HG03469 (cell line): ENCODE measurements at regions not wholly inside any gene's neighbourhood (a gene's known extent, or its start where the extent isn't known, plus 50 kb on each side); places are given as distances from the start of the nearest gene placed in this dataset.
"Not testable (repeated sequence)": the region's sequence is repeated elsewhere in the genome, so short reads cannot be mapped to it uniquely, and the experiment has no call there.

ENCODE experiments used
- ATAC-seq: cut with Tn5 transposase; IDR thresholded peaks from one replicate; pipeline ENCODE4 v1.9.1; 2021; ENCODE audit warnings: mild to moderate bottlenecking, moderate library complexity, moderate number of reproducible peaks; ENCODE audit not compliant: unreplicated experiment

DNA sequence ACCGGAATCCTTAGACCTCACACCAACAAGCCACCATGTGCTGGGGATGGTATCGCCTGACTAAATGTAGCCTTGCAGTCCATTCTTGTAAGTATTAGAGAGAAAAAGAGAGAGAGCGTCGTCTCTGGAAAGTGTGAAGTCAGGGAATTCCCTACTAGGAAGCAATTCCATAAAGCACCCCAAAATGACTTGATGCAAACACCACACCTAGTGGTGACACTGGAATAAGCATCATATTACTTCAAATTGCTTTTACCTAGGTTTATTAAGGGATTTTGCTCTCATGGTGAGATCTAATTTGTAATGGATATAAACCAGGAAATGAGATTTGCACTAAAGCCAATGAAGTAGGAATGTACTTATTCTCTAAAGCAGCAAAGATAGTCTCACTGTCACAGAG, 111.4 kb upstream of the METTL9 start:
- ATAC-seq = not testable (repeated sequence)

DNA sequence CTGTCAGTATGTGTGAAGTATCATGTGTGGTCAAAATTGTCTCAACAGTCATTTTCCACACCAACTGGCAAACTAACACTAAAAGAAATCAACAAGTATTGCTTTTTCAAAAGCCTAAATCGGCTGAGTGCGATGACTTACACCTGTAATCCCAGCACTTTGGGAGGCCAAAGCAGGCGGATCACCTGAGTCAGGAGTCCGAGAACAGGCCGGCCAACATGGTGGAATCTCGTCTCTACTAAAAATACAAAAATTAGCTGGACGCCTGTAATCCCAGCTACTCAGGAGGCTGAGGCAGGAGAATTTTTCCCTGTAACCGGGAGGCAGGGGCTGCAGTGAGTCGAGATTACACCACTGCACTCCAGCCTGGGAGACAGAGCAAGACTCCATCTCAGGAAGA, 100.3 kb upstream of the METTL9 start:
- ATAC-seq = not testable (repeated sequence)

DNA sequence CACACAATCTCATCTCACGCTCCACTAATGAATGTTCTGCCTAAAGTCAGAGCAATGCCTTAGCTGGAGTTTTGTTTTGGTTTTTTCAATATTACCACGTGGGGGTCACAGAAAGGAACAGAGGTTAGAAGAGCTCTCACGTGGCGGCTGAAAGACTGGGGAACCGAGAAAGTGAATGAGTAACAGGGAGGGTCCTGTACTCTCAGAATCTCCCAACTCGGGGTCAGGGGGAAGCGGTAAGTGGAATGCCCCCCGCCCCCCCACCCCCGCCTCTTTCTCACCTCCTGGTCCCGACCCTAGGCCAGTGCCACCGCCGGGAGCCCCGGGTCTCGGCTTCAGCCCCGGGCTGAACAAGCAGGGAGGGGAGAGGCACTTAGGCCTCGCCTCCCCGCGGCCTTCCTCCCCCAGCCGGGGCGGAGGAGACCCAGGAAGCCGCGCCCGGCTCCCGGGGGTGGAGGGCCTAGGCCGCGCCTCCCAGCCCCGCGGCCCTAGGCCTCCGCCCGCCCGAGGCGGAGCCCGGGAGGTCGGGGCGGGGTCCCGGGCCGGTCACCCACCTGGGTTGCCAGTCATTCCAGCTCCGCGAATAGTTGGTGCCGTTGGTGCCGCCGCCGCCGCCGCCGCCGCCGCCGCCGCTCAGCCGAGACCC, 98.0 kb upstream of the METTL9 start:
- peak; percentile 24 for ATAC-seq

DNA sequence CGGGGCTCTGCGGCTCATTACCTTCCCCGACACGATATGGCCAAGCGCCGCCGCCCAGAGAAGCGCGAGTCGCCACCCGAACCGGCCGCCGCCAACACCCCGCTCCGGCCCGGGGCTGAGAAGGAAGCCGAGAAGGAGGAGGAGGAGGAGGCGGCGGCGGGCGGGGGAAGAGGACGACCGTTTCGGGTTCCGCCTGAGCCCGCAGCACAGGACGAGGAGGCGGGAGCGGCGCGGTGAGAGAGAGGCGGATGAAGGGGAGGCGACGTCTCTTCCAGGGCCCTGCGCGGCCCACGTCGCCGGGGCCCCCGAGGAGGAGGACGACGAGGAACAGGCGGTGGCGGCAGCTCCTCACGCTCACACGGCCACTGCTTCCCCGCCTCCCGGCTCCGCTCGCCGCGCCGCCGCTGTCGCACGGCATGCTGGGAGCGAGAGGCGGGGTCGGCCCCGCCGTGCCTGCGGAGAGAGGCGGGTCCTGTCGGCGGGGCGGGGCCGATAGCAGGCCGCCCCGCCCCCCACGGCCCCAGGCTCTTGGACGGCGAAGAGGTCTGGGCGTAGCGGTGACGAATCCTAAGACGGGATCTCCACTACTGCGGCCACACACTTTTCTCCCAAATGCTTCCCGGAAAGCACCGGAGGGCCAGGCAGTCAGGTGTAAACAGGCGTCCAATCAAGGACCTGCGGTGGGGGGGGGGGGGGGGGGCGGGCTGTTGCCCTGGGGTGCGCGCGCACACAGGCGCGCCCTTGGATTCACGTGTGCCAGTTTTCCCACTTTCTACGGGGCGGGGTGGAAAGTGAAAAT, 97.3 kb upstream of the METTL9 start:
- peak; percentile 65 for ATAC-seq

DNA sequence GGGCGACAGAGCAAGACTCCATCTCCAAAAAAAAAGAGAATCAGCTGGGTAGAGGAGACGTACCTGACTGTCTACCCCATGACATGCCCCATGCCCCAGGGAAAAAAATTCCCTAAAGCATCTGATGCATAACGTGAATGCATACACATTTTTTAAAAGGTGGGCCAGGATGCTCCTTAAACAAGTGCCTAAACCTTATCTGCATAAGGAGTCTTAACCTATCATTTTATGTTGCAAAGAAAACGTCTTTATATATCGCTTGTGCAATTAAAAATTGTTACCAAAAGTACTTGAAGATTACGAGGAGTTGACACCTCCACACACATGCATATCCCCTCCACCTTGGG, 95.8 kb upstream of the METTL9 start:
- ATAC-seq = not testable (repeated sequence)

DNA sequence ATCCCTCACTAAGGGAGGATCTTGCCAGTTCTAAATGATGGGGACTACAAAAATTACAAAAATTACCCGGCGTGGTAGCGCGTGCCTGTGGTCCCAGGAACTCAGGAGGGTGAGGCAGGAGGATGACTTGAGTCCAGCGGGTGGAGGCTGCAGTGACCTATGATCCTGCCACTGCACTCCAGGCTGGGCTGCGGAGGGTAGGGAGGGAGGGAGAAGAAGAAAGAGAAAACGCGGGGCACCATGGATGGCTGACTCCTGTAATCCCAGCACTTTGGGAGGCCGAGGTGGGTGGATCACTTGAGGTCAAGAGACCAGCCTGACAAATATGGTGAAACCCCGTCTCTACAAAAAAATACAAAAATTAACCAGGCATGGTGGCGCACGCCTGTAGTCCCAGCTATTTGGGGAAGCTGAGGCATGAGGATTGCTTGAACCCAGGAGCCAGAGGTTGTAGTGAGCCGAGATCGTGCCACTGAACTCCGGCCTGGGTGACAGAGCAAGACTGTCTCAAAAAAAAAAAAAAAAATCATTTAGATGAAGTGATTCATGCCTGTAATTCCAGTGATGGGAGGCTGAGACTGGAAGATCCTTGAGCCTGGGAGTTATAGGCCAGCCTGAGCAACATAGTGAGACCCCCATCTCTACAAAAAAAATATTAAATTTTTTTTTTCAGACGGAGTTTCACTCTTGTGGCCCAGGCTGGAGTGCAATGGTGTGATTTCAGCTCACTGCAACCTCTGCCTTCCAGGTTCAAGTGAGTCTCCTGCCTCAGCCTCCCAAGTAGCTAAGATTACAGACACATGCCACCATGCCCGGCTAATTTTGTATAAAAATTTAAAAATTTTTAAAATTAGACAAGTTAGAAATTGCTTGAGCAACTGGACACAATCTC, 95.2 kb upstream of the METTL9 start:
- ATAC-seq = not testable (repeated sequence)

DNA sequence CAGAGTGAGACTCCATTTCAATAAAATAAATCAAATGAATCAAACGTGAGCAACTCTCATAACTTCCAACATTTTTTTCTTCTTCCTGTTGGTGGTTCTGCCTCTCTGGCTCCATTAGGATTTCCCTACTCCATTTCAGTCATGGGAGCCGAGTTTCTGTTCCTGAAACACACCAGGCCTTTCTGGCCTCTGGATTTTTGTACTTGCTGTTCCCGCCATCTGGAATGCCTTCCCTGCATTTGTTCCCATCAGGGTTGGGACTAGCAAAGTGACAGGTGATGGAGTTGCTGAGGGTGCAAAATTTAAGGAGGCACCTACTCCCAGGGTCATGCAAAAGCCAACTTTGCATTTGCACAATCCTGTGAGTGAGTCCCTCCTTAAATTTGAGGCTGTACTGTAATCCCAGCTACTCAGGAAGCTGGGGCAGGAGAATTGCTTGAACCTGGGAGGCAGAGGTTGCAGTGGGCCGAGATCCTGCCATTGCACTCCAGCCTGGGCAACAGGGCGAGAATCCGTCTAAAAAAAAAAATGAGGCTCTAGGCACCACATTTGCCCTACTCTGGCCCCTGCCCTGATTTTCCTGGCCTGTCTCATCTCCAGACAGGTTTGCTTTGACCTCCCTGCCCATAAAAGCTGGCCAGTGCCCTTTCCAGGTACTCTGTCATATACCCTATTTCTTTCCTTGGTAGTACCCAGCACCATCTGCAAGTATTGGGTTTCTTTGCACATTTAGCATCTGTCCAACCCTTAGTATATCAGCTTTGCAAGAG, 93.4 kb upstream of the METTL9 start:
- ATAC-seq = not testable (repeated sequence)

DNA sequence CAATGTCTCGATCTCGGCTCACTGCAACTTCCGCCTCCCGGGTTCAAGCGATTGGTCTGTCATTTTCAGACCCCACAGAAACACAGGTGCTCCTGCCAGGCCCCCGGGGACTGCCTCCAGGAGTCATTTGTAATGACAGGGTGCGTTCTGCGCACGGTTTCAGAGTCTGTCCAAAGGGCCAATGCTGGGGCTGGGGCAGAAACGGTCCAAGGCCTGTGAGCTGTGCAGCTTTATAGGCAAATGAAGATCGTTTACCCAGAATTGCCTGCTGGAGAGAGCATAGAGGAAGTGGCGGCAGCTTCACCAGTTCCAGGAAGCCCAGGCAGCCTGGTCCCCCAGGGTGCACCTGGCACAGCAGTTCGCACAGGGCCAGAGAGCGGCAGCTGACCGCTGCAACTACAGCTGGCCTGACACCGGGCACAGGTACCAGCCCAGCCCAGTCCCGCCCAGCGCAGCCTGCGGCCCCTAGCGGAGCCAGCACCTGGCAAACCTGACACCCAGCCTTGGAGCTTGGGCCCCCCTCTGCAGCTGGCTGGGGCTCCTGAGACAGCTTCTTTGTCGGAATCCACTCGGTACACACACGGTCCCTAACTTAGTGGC, 92.4 kb upstream of the METTL9 start:
- peak; percentile 30 for ATAC-seq

DNA sequence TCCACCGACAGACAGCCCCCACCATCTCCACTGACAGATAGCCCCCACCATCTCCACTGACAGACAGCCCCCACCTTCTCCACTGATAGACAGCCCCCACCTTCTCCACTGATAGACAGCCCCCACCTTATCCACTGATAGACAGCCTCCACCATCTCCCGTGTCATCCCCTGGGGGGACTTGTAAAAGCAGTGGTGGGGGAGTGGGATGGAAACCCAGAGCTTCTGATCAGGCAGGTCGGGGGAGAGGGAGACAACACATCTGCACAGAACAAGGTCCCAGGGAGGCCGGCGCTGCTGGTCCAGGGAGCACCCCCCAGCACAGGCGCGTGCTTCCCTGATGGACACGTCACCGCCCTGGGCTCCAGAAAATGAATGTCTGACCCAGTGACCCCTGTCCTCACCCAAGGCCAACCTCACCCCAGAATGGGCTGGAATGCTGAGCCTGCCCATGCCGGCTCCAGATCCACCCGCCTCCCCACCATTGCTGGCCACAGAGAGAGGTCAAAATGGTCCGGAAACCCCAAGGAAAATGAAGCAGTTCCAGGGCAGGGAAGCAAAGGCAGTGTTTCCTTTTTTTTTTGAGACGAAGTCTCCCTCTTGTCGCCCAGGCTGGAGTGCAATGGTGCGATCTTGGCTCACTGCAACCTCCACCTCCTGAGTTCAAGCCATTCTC, 91.6 kb upstream of the METTL9 start:
- not testable (repeated sequence) for ATAC-seq

DNA sequence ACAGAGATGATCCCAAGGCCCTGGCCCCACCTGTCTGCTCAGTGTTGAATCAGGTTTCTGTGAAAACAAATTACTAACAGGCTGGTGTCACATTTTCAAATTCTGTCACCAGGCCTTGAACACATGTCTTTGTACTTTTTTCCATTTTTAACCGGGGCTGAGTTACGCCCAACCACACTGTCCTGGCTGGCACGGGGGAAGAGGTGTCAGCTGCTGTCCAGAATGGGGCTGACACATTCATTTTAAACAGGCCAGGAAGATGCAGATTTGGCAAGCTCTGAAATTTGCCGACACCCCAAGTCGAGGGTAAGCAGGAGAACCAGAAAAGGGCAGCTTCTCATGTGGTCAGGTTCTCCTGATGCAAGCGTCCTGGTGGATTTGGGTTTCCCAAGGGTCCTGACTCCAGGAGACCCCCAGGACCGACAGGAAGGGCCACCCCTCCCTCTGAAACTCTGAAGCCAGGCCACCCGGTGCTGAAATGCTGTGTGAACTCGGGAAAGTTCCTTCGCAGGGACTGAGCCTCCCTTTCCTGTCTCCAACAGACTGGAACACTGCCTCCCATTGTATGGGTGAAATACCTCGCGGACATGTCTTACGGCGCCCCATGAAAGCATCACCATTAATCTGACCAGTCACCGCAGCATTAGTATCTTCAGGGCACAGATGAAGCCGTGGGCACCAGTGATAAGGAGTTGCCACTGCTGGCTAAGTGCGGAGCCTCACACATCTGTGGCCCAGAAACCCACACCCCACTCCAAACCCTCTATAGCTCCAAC, 90.5 kb upstream of the METTL9 start:
- not testable (repeated sequence) for ATAC-seq

DNA sequence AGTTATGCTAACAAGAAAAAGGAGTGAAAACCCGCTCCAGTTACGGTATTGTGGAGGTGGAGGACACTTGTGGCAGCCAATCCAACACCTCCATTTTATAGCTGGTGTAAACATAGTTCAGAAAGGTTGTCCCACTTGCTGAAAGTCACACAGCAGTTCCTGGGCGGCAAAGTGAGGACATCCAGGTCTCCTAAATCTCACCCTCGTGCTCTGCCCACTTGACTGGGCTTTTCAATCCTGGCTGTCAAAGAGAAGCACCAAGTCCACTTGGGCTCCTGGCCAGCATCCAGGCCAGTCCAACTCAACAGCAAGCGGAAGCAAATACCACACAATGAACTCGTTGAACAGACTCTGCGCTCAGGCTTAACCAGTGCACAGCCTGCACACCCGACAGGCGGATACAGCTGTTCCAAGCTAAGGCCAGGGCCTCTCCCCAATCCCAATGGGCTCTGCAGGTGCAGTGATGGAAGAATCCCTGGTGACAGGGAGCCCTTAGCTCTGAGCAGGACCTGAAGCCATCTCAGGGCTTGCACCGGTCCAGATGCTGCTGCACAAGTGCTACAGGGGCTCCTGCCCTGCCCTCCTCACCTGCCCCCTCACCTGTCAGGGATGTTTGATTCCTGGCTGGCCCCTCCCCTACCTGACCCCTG, 89.8 kb upstream of the METTL9 start:
- ATAC-seq = not testable (repeated sequence)

DNA sequence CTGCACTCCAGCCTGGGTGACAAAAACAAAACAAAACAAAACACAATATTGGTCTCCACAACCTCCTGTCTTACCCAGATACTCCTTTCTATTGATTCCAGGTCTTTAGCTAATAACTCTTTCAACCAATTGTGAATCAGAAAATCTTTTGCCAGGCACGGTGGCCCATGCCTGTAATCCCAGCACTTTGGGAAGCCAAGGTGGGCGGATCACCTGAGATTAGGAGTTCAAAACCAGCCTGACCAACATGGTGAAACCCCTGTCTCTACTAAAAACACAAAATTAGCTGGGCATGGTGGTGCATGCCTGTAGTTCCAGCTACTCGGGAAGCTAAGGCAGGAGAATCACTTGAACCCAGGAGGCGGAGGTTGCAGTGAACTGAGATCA, 88.5 kb upstream of the METTL9 start:
- ATAC-seq = not testable (repeated sequence)

DNA sequence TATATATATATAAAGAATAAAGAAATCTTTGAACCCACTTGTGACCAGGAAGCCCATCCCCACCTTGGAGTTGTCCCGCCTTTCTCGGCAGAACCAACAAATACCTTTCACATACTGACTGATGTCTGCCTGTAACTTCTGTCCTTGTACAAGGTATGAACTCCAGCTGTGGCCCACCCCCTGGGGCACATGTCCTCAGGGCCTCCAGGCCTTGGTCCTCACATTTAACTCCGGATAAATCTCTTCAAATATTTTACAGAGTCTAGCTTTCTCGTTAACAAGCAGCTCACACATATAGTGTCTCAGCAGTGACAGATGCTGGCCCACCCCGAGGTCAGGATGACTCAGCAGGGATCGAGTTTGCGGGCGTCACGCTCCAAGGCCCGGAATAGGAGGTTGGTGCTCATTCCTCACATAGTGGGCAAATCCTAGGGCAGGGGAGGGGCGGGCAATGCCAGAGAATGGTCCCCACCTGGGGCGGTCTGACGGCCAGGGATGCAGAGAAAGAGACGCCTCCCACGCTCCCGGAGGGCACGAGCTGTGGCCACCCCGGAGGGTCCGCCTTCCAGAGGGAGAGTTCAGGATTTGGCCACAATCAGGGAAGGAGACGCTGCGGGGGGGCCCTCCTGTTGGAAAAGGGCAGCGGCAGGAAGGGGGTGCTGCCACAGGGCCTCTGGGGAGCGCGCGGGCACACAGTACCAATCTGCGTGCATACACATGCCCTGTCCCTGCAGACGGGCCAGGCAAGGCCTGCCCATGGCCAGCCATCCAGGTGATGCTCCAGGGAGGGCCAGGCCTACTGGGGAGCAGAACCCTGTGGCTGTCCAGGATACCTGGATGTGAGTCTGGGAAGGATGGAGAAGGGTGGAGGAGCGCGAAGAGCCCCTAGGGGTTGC, 87.8 kb upstream of the METTL9 start:
- ATAC-seq = not testable (repeated sequence)

DNA sequence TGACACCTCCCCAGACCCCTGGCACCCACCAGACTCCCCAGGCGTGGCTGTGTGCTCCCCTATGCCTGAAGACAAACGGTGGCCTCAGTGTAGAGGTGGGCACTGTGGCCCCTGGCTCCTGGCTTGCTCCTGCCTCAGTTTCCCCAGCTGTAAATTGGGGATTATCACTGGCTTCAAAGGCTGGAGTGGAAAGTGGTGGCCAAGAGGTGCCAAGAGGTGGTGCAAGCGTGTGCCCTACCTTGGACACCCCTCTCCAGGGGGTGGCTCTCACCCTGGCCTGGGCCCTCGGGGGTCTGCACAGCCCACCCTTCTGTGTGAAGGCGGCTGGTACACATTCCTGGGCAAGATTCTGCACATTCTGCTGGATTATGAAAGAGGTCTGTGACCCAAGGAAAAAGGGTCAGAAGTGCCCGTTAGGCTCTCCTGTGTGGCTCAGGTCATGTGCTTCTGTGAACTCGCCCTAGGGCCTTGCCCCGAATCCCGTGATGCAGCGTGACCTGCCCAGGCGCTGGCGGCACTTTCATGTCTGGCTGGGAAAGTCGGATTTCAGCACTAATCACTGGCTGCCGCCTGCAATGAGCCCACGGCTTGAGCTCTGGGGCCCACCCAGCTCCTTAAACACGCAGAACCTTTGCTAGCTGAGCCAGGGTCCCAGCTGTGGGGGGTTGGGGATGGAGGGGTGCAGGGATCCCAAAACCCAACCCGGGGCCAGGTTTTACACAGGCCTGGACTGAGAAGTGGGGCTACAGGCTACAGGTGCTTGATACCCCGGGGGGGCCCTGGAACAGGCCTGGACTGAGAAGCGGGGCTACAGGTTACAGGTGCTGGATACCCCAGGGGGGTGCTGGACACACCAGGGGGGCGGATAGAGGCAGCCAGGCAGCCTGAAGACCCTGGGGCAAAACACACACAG, 86.8 kb upstream of the METTL9 start:
- ATAC-seq = not testable (repeated sequence)

DNA sequence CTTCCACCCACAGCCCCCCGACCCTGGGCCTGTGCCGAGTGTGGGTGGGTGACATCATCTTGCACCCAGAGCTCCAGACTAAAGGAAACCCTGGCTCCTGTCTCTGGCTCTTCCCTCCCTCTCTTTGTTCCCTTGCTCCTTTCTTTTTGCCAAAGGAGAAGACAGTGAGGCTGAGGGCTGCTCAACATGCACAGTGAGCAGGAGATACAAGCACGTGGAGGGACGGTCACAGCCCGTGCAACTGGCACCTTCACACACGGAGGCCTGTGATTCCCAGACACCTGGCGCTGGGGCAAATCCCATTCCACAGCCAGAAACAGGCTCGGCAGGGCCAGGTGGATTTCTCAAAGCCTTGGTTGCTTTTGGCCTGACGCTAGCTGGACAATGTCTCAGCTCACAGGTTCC, 86.0 kb upstream of the METTL9 start:
- not testable (repeated sequence) for ATAC-seq

DNA sequence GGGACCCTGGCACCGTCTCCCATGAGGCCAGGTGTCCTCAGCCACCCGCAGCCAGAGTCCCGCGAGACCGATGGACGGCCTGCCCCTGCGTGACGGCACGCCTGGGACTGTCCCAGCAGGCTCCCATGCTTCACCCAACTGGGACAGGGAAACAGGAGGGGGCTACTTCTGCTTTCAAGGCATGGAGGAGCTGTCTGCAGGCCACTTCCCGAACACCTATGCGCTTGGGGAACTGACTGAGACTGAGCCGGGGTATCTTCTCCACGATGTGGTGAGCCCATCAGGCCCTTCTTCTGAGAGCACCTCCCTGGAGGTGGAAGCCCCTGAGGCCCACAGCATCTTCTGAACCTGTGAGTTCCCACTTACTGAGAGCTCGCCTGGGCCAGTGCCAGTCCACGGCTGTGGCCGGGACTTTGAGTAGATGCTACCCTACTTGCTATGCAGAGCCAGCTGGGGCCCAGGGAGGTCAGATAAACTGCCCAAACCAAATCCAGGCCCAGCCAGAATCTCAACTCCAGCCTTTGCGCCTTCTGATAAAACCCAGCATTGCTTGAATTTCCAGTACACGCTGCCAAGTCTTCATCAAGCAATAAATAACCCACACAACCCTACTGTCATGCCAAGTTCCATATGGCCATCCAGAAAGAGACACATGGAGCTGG, 85.4 kb upstream of the METTL9 start:
- ATAC-seq = not testable (repeated sequence)
